Activated T-helper 2 cell treated with anti-CD3 and anti-CD28 coated beads, Interferon-gamma antibody, Interleukin-2, Interleukin-4, amounts not matched to agents 10 μg/mL and 5 μg/mL and 100 μg/mL, durations not matched to agents 14 hours and 24 hours and 36 hours (primary cell): ENCODE measurements at regions not wholly inside any gene's neighbourhood (a gene's known extent, or its start where the extent isn't known, plus 50 kb on each side); places are given as distances from the start of the nearest gene placed in this dataset.

ENCODE experiments used
- DNase-seq: peaks from one replicate; pipeline ENCODE4 v3.0.0; 2021; ENCODE audit warnings: low spot score
- H3K27ac Mint-ChIP-seq: one replicate; pipeline ENCODE4 v1.8.0; 2021; ENCODE audit warnings: mixed read lengths
- H3K27me3 Mint-ChIP-seq: one replicate; pipeline ENCODE4 v1.8.0; 2021; ENCODE audit warnings: low read depth, mixed read lengths
- H3K36me3 Mint-ChIP-seq: one replicate; pipeline ENCODE4 v1.8.0; 2021; ENCODE audit warnings: low read depth, mixed read lengths
- H3K4me1 Mint-ChIP-seq: one replicate; pipeline ENCODE4 v1.8.0; 2021; ENCODE audit warnings: low read depth, mixed read lengths
- H3K4me3 Mint-ChIP-seq: one replicate; pipeline ENCODE4 v1.8.0; 2021; ENCODE audit warnings: low read depth, mild to moderate bottlenecking, moderate library complexity, mixed read lengths
- H3K9me3 Mint-ChIP-seq: one replicate; pipeline ENCODE4 v1.8.0; 2021; ENCODE audit warnings: mixed read lengths
- intact Hi-C: fragments of 100-400 bp; cut with micrococcal nuclease; formaldehyde crosslinking; loops from one replicate; pipeline ENCODE4 v1.15.1; 2023

DNA sequence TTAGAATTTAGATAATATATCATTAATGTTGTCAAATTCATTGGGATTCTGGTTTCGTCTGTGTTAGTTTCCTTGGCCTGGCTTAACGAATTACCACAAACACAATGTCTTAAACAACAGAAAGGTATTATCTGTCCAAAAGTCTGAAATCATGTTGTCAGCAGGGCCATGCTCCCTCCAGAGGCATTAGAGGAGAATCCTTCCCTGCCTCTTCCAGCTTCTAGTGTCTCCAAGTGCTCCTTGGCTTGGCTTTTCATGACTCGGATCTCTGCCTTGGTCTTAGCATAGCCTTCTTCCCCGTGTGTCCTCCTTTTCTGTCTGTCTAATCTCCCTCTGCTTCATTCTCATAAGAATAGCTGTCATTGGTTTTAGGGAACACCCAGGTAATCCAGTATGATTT is 482.5 kb downstream of the SEMA3D start:
- no peak for DNase-seq
- Mint-ChIP-seq H3K4me1 (no peaks in the 10 kb centered on the region), H3K27ac (no peak overlapping the region), H3K9me3 (no peaks in the 10 kb centered on the region), H3K4me3 (no peak overlapping the region), H3K36me3 (no peaks in the 10 kb centered on the region), H3K27me3 (no peaks in the 10 kb centered on the region)
- intact Hi-C loops: no loop called here

DNA sequence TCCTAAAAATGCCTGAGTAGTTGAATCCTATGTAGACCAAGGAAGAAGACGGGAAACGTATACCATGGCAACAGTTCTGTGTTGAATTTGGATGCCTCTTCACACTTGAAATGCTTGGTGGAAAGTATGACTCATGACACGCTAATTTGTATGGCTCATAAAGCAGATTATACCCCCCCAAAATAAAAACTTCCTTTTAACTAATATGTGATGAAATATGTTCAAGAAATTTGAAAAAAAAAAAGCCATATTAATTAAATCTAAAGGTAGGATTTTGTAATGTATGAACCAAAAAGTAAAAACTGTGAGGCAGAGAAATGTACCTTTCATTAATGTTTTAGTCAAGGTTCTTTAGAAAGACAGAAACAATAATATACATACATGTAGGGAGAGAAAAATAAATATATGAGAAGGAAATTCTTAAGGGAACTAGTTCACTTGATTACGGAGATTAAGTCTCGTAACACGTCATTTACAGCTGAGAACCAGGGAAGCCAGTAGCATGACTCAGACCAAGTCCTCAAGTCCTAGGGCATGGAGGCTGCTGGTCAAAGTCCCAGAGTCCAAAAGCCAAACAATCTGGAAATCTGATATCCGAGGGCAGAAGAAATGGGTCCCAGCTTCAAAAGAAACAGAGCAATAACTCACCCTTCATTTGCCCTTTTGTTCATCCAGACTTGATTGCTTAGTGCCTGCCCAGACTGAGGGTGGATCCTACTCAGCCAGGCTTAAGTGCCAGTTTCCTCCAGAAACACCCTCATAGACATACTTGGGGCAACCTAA is 485.1 kb downstream of the SEMA3D start:
- no peak for DNase-seq
- no peaks in the 10 kb centered on the region for H3K4me1 Mint-ChIP-seq
- H3K9me3 Mint-ChIP-seq: no peaks in the 10 kb centered on the region
- no peaks in the 10 kb centered on the region for H3K36me3 Mint-ChIP-seq
- H3K27ac Mint-ChIP-seq: no peak overlapping the region
- intact Hi-C loops: no loop called here
- H3K27me3 Mint-ChIP-seq: no peaks in the 10 kb centered on the region
- H3K4me3 Mint-ChIP-seq: no peak overlapping the region

- Mint-ChIP-seq H3K9me3 (no peaks in the 10 kb centered on the region), H3K4me1 (no peaks in the 10 kb centered on the region), H3K4me3 (no peak overlapping the region), H3K27me3 (no peaks in the 10 kb centered on the region), H3K36me3 (no peaks in the 10 kb centered on the region), H3K27ac (no peak overlapping the region)
- no peak for DNase-seq
- intact Hi-C loops: no loop called here
These were observed 486.1 kb downstream of the SEMA3D start for GRCh38 chr7:84700563-84701370.

DNA sequence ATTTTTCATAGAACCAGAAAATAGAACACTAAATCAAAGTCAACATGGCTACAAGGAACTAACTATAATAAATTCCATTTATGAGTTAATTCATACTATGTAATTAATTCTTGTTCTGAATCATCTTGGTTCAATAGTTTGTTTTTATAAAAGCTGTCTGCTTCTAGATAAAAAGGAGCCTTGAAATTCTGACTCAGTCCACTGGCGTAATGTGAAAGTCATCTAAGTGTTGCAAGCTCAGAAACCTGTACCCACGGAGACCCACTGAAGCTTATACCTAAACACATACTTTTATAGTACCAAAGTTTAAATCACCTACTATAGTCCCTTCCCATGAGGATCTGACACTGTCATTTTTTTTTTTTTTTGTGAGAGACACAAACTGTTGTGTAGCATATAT is 489.4 kb downstream of the SEMA3D start:
- intact Hi-C loops: no loop called here
- H3K27ac Mint-ChIP-seq: no peak overlapping the region
- H3K36me3 Mint-ChIP-seq: no peaks in the 10 kb centered on the region
- no peak for DNase-seq
- no peaks in the 10 kb centered on the region for H3K9me3 Mint-ChIP-seq
- H3K4me3 Mint-ChIP-seq: no peak overlapping the region
- no peaks in the 10 kb centered on the region for H3K4me1 Mint-ChIP-seq
- no peaks in the 10 kb centered on the region for H3K27me3 Mint-ChIP-seq

DNA sequence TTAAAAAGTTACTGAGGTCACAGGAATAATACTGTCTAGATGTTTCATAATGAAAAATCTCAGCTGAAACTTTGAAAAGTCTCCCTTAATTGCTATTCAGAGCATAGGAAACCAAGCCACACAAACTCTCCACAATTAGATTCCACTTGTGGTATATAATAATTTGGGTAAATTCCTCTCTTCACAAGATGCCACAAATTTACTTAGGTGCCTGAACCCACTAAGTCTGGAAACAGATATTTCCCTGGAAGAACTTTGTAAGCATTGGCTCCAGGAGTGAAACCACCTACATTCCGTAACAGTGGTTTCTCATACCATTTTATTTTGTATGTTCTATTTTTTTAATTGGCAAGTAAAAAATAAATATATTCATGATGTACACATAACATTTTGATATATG is 493.4 kb downstream of the SEMA3D start:
- H3K4me1 Mint-ChIP-seq: no peaks in the 10 kb centered on the region
- H3K27me3 Mint-ChIP-seq: no peaks in the 10 kb centered on the region
- no peak overlapping the region for H3K4me3 Mint-ChIP-seq
- no peaks in the 10 kb centered on the region for H3K36me3 Mint-ChIP-seq
- no peaks in the 10 kb centered on the region for H3K9me3 Mint-ChIP-seq
- DNase-seq: no peak
- intact Hi-C loops: no loop called here
- H3K27ac Mint-ChIP-seq: no peak overlapping the region

DNA sequence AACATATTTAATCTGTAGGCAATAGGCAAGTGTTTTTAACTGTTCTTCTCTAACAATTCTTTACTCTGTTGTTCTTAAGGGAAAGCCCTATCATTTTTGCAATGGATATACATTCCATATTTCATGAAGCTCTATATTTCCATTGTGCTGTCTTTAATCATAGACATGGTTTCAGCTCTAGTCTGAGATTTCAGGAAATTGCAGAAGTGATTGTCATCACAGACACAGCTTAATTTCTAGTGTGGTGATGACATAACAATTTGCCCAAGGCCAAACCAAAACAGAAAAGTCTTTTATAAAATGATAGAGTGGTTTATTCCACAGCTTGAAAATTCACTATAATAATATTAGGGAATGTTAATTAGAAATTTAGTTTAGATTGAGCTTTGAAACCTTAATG is 494.1 kb upstream of the SEMA3A start:
- intact Hi-C loops: no loop called here
- no peaks in the 10 kb centered on the region for H3K9me3 Mint-ChIP-seq
- no peak overlapping the region for H3K4me3 Mint-ChIP-seq
- H3K4me1 Mint-ChIP-seq: no peaks in the 10 kb centered on the region
- H3K36me3 Mint-ChIP-seq: no peaks in the 10 kb centered on the region
- no peak for DNase-seq
- H3K27ac Mint-ChIP-seq: no peak overlapping the region
- H3K27me3 Mint-ChIP-seq: no peaks in the 10 kb centered on the region

GRCh38 chr7:84686373-84686772 is 491.8 kb upstream of the SEMA3A start:
- no peak for DNase-seq
- intact Hi-C loops: no loop called here
- Mint-ChIP-seq H3K27me3 (no peaks in the 10 kb centered on the region), H3K9me3 (no peaks in the 10 kb centered on the region), H3K27ac (no peak overlapping the region), H3K4me1 (no peaks in the 10 kb centered on the region), H3K4me3 (no peak overlapping the region), H3K36me3 (no peaks in the 10 kb centered on the region)

DNA sequence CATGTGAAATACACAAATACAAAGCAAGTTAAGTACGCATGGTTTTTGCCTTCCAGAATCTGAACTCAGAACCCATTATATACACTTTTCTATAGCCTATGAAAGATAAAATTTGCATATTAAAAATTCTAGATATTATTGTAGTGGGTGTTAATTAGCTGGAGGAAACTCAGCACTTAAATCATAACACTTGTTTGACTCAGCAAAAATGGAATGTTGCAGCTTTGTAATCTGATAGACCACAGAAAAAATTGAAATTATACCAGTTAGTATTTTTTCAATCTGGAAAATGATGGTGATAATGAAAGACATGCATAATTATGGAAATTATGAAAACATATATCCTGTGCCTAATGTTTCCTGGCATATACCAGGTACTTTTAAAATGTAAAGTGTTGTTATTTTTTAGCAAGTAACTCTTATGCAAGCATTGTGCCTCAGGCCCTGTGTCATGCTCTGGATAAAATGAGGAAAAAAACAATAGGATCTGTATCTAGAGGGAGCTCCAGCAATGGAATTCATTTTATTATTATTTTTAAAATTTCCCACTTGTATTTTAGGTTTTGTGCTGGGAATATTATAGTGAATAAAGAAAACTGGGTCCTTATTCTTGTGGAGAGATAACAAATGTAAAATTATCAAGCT is 490.4 kb upstream of the SEMA3A start:
- intact Hi-C loops: no loop called here
- Mint-ChIP-seq H3K4me1 (no peaks in the 10 kb centered on the region), H3K36me3 (no peaks in the 10 kb centered on the region), H3K9me3 (no peaks in the 10 kb centered on the region), H3K4me3 (no peak overlapping the region), H3K27me3 (no peaks in the 10 kb centered on the region), H3K27ac (no peak overlapping the region)
- no peak for DNase-seq

GRCh38 chr7:84682543-84682942 is 488.0 kb upstream of the SEMA3A start:
- Mint-ChIP-seq H3K27ac (no peak overlapping the region), H3K4me3 (no peak overlapping the region), H3K4me1 (no peaks in the 10 kb centered on the region), H3K9me3 (no peaks in the 10 kb centered on the region), H3K27me3 (no peaks in the 10 kb centered on the region), H3K36me3 (no peaks in the 10 kb centered on the region)
- intact Hi-C loops: no loop called here
- no peak for DNase-seq

- Mint-ChIP-seq H3K36me3 (no peaks in the 10 kb centered on the region), H3K4me3 (no peak overlapping the region), H3K27ac (no peak overlapping the region), H3K27me3 (no peaks in the 10 kb centered on the region), H3K4me1 (peaks cover 15% of the 10 kb centered on the region), H3K9me3 (no peaks in the 10 kb centered on the region)
- intact Hi-C loops: loop anchor here (10.0 kb wide), 1 partner anchor 306 kb away; no protein-coding TSS in a partner anchor
- no peak for DNase-seq
These were observed 484.3 kb upstream of the SEMA3A start for GRCh38 chr7:84678841-84679240.

- Mint-ChIP-seq H3K4me1 (peaks cover 18% of the 10 kb centered on the region), H3K27me3 (no peaks in the 10 kb centered on the region), H3K9me3 (no peaks in the 10 kb centered on the region), H3K36me3 (no peaks in the 10 kb centered on the region), H3K4me3 (no peak overlapping the region), H3K27ac (no peak overlapping the region)
- intact Hi-C loops: loop anchor here (10.0 kb wide), 1 partner anchor 308 kb away; no protein-coding TSS in a partner anchor
- no peak for DNase-seq
These were observed 482.6 kb upstream of the SEMA3A start for GRCh38 chr7:84677117-84677732.

DNA sequence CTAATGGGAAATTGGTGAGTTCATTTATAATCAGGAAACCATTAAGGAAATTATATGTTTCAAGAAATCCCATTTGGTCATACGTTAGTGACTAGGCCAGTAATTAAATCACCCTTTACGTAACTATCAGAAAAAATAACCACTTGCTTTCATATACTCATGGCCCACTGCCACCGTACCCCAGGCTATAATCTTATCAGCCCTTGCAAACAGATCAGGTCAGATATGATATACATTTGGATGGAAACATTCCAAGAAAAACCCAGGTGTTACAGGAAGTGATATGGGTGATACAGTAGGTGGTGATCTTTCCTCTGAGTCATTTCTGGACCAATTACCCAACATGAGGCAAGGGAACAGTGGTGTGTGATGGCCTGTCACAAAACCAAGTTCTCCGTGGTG is 481.0 kb upstream of the SEMA3A start:
- Mint-ChIP-seq H3K27ac (no peak overlapping the region), H3K4me1 (peaks cover 18% of the 10 kb centered on the region), H3K36me3 (no peaks in the 10 kb centered on the region), H3K27me3 (no peaks in the 10 kb centered on the region), H3K4me3 (no peak overlapping the region), H3K9me3 (no peaks in the 10 kb centered on the region)
- intact Hi-C loops: loop anchor here (10.0 kb wide), 1 partner anchor 309 kb away; no protein-coding TSS in a partner anchor
- no peak for DNase-seq
